ENCODE measurements at regions not wholly inside any gene's neighbourhood (a gene's known extent, or its start where the extent isn't known, plus 50 kb on each side); places are given as distances from the start of the nearest gene placed in this dataset.

DNA sequence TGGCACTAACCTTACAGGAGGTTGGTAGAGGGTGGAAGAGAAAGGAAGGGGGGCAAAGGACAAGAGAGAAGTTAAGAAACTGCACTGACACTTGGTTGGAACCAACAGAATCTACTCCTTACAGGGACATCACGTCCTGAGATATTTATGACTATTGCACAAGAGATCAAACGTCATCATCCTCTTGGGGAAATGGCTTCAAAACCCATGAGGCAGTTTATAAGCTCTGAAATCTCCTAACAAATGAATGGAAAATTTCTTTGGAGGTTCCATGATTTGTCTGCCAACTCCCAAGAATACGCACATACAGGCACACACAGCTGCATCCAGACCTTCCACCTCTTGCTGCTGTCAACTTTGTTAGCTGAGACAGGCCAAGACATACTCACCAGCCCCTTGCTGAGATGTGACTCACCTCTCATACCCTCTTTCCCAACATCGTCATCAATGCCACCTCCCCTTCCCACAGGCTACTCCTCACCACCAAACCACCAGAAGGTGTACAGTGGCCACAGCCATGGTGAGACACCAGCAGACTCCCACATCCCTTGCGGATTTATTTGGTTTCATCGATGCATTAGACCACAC is 135.5 kb downstream of the SETD4 start:
- DNase-seq (ENCODE audit: low read depth): peak; percentile 91
- TF ChIP-seq, protein P1, sequence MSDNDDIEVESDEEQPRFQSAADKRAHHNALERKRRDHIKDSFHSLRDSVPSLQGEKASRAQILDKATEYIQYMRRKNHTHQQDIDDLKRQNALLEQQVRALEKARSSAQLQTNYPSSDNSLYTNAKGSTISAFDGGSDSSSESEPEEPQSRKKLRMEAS (IDR thresholded peaks at IDR 0.05; ENCODE audit: low read depth, low read length): no peak
- TF ChIP-seq, protein P2, sequence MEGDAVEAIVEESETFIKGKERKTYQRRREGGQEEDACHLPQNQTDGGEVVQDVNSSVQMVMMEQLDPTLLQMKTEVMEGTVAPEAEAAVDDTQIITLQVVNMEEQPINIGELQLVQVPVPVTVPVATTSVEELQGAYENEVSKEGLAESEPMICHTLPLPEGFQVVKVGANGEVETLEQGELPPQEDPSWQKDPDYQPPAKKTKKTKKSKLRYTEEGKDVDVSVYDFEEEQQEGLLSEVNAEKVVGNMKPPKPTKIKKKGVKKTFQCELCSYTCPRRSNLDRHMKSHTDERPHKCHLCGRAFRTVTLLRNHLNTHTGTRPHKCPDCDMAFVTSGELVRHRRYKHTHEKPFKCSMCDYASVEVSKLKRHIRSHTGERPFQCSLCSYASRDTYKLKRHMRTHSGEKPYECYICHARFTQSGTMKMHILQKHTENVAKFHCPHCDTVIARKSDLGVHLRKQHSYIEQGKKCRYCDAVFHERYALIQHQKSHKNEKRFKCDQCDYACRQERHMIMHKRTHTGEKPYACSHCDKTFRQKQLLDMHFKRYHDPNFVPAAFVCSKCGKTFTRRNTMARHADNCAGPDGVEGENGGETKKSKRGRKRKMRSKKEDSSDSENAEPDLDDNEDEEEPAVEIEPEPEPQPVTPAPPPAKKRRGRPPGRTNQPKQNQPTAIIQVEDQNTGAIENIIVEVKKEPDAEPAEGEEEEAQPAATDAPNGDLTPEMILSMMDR (IDR thresholded peaks at IDR 0.05; ENCODE audit: low read depth, low read length): no peak
- TF ChIP-seq MYC (IDR thresholded peaks at IDR 0.05; ENCODE audit: low read depth, low read length): no peak
- no peak for TF ChIP-seq POLR2A (IDR thresholded peaks at IDR 0.05; ENCODE audit: extremely low read depth, insufficient read length)
- no peak overlapping the region for H3K4me3 ChIP-seq (ENCODE audit: low read depth, low read length)

- H3K4me3 ChIP-seq (ENCODE audit: low read depth, low read length): no peak overlapping the region
- TF ChIP-seq, protein P1 (IDR thresholded peaks at IDR 0.05; ENCODE audit: low read depth, low read length): peak; percentile 25; the same call in 1 of the 2 replicates
- TF ChIP-seq, protein P2 (IDR thresholded peaks at IDR 0.05; ENCODE audit: low read depth, low read length): no peak
- TF ChIP-seq MYC (IDR thresholded peaks at IDR 0.05; ENCODE audit: low read depth, low read length): no peak
- DNase-seq (ENCODE audit: low read depth): no peak
These were observed 136.4 kb downstream of the SETD4 start for GRCh38 chr21:35923971-35924370.

GRCh38 chr21:35922618-35923017 is 137.7 kb downstream of the SETD4 start:
- TF ChIP-seq, protein P1 (IDR thresholded peaks at IDR 0.05; ENCODE audit: low read depth, low read length): no peak
- TF ChIP-seq POLR2A (IDR thresholded peaks at IDR 0.05; ENCODE audit: extremely low read depth, insufficient read length) (no peak), MYC (IDR thresholded peaks at IDR 0.05; ENCODE audit: low read depth, low read length) (no peak)
- TF ChIP-seq, protein P2 (IDR thresholded peaks at IDR 0.05; ENCODE audit: low read depth, low read length): no peak
- no peak overlapping the region for H3K4me3 ChIP-seq (ENCODE audit: low read depth, low read length)
- DNase-seq (ENCODE audit: low read depth): no peak

DNA sequence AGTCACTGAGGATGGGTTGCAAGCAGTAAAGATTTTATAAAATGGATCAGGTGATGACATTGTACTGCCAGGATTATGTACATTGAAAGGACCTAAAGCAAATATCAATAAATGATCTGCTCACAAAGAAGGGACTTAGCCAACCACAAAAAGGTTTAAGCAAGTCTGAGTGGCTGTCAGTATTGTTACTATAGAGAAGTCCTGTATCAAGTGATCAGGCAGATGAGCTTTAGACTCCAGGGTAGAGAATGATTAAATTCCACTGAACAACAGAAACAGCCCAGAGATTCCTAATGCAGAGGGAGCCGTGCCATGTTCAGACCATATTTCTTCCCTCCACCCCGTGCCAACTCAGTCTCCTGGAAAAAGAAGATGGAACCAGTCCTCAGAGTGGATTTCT is 138.9 kb downstream of the SETD4 start:
- no peak for TF ChIP-seq MYC (IDR thresholded peaks at IDR 0.05; ENCODE audit: low read depth, low read length)
- TF ChIP-seq, protein P1 (IDR thresholded peaks at IDR 0.05; ENCODE audit: low read depth, low read length): no peak
- TF ChIP-seq, protein P2 (IDR thresholded peaks at IDR 0.05; ENCODE audit: low read depth, low read length): no peak
- no peak for TF ChIP-seq POLR2A (IDR thresholded peaks at IDR 0.05; ENCODE audit: extremely low read depth, insufficient read length)
- H3K4me3 ChIP-seq (ENCODE audit: low read depth, low read length): no peak overlapping the region
- DNase-seq (ENCODE audit: low read depth): no peak

DNA sequence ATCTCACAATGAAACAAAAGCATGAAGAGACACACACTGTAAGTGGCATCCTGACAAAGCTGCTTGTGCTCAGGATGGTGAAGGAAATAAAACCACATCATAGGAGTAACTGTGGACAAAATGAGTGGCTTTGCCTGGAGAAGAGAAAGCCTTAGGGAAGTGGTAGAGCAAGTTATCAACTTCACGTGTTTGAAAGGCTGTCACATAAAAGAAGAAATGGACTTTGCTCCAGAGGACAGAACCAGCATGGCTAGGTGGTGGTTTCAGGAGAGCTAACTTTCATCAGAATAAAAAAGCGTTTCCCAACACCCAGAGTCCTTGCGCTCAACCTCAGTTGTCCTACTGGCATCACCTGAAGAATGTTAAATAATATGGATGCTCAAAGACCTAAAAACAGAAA is 139.9 kb downstream of the SETD4 start:
- DNase-seq (ENCODE audit: low read depth): no peak
- no peak for TF ChIP-seq POLR2A (IDR thresholded peaks at IDR 0.05; ENCODE audit: extremely low read depth, insufficient read length)
- no peak for TF ChIP-seq MYC (IDR thresholded peaks at IDR 0.05; ENCODE audit: low read depth, low read length)
- TF ChIP-seq, protein P1 (IDR thresholded peaks at IDR 0.05; ENCODE audit: low read depth, low read length): no peak
- TF ChIP-seq, protein P2 (IDR thresholded peaks at IDR 0.05; ENCODE audit: low read depth, low read length): no peak

More for the DNA sequence above, 139.9 kb downstream of the SETD4 start:
- H3K4me3 ChIP-seq (ENCODE audit: low read depth, low read length): no peak overlapping the region
